SK-N-MC (cell line): ENCODE measurements at regions not wholly inside any gene's neighbourhood (a gene's known extent, or its start where the extent isn't known, plus 50 kb on each side); places are given as distances from the start of the nearest gene placed in this dataset.

ENCODE experiments used
- EZH2 ChIP-seq: fragments of 200-600 bp; sonication (generic); IDR thresholded peaks from one replicate; pipeline ENCODE4 v1.6.1; 2017; ENCODE audit warnings: antibody characterized with exemption
- POLR2AphosphoS5 ChIP-seq: IDR thresholded peaks from 2 replicates; pipeline ENCODE4 v1.6.1; 2012; ENCODE audit warnings: mild to moderate bottlenecking, low read depth, low read length, borderline replicate concordance

DNA sequence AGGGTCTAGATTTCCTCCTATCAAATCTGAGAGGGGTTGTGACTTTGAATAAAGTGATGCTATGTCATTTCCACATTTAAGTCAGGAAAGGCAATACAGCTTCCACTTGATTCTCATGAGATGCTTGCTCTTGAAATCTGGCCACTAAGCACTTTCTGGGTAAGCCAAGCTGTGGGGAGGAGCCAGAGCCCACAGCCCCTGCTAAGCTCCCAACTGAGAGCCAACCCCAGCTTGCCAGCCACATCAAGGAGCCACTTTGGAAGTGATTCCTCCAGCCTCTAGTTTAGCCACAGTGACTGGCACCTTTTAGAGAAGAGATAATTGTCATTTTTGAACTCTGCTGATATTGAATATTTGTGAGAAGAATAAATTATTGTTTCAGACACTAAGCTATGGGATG lies 1441.5 kb upstream of the IGFBP7 start:
- TF ChIP-seq POLR2AphosphoS5 (no peak), EZH2 (no peak)
